ENCODE measurements at regions not wholly inside any gene's neighbourhood (a gene's known extent, or its start where the extent isn't known, plus 50 kb on each side); places are given as distances from the start of the nearest gene placed in this dataset.
"Not testable (repeated sequence)": the region's sequence is repeated elsewhere in the genome, so short reads cannot be mapped to it uniquely, and the experiment has no call there.

- TF ChIP-seq, protein P1, sequence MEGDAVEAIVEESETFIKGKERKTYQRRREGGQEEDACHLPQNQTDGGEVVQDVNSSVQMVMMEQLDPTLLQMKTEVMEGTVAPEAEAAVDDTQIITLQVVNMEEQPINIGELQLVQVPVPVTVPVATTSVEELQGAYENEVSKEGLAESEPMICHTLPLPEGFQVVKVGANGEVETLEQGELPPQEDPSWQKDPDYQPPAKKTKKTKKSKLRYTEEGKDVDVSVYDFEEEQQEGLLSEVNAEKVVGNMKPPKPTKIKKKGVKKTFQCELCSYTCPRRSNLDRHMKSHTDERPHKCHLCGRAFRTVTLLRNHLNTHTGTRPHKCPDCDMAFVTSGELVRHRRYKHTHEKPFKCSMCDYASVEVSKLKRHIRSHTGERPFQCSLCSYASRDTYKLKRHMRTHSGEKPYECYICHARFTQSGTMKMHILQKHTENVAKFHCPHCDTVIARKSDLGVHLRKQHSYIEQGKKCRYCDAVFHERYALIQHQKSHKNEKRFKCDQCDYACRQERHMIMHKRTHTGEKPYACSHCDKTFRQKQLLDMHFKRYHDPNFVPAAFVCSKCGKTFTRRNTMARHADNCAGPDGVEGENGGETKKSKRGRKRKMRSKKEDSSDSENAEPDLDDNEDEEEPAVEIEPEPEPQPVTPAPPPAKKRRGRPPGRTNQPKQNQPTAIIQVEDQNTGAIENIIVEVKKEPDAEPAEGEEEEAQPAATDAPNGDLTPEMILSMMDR (IDR thresholded peaks at IDR 0.05; ENCODE audit: insufficient read depth, low read length), result not testable (repeated sequence)
- TF ChIP-seq GABPA (IDR thresholded peaks at IDR 0.05; ENCODE audit: low read depth); REST (IDR thresholded peaks at IDR 0.05; ENCODE audit: insufficient replicate concordance, low read depth); POLR2AphosphoS5 (IDR thresholded peaks at IDR 0.05; ENCODE audit: low read depth); SPI1 (IDR thresholded peaks at IDR 0.05; ENCODE audit: borderline replicate concordance, low read depth): not testable (repeated sequence)
These were observed 88.5 kb downstream of the MTX3 start for GRCh38 chr5:79902571-79902970.

All from HL-60 (cell line).